NB4 (cell line): ENCODE measurements at regions not wholly inside any gene's neighbourhood (a gene's known extent, or its start where the extent isn't known, plus 50 kb on each side); places are given as distances from the start of the nearest gene placed in this dataset.
"Not testable (repeated sequence)": the region's sequence is repeated elsewhere in the genome, so short reads cannot be mapped to it uniquely, and the experiment has no call there.

Experiments used
- DNase-seq: peaks from one replicate; pipeline ENCODE4 v3.0.0; 2010; ENCODE audit warnings: low read depth
- H3K4me3 ChIP-seq: one replicate; pipeline ENCODE4 v1.5.1; 2011; ENCODE audit warnings: mild to moderate bottlenecking, low read depth, low read length, moderate library complexity
- CTCF ChIP-seq: IDR thresholded peaks from one replicate; pipeline ENCODE4 v1.5.1; 2012; ENCODE audit warnings: low read depth, low read length
- MAX ChIP-seq: IDR thresholded peaks from 2 replicates; pipeline ENCODE4 v1.6.1; 2011; ENCODE audit warnings: low read depth, low read length
- MYC ChIP-seq: IDR thresholded peaks from 2 replicates; pipeline ENCODE4 v1.6.1; 2011; ENCODE audit warnings: low read depth, low read length
- POLR2A ChIP-seq: IDR thresholded peaks from 2 replicates; pipeline ENCODE4 v1.6.1; 2011; ENCODE audit warnings: mild to moderate bottlenecking; ENCODE audit not compliant: insufficient read length; ENCODE audit errors: extremely low read depth

- DNase-seq, result no peak
- no peak overlapping the region for H3K4me3 ChIP-seq
- no peak for TF ChIP-seq MAX
- no peak for TF ChIP-seq MYC
- TF ChIP-seq CTCF, result no peak
- TF ChIP-seq POLR2A, result no peak
Observed at GRCh38 chr20:58577139-58577806, 62.1 kb upstream of the APCDD1L start.

GRCh38 chr20:58576603-58576970 lies 61.4 kb upstream of the APCDD1L start:
- no peak for DNase-seq
- H3K4me3 ChIP-seq, result no peak overlapping the region
- no peak for TF ChIP-seq CTCF
- no peak for TF ChIP-seq POLR2A
- TF ChIP-seq MAX, result no peak
- TF ChIP-seq MYC, result no peak

GRCh38 chr20:58575776-58576602 lies 60.8 kb upstream of the APCDD1L start:
- TF ChIP-seq MYC (no peak), CTCF (no peak), POLR2A (no peak), MAX (no peak)
- H3K4me3 ChIP-seq, result no peak overlapping the region
- DNase-seq, result no peak

GRCh38 chr20:58574469-58574868 lies 59.3 kb upstream of the APCDD1L start:
- no peak overlapping the region for H3K4me3 ChIP-seq
- TF ChIP-seq MAX (no peak), POLR2A (no peak), CTCF (no peak), MYC (no peak)
- DNase-seq, result no peak

- TF ChIP-seq POLR2A, result no peak
- no peak for TF ChIP-seq MYC
- no peak for TF ChIP-seq MAX
- DNase-seq, result no peak
Observed at GRCh38 chr20:58573986-58574385, 58.8 kb upstream of the APCDD1L start.

GRCh38 chr20:58573257-58573656 lies 58.1 kb upstream of the APCDD1L start:
- no peak for TF ChIP-seq CTCF
- no peak for TF ChIP-seq MYC
- TF ChIP-seq POLR2A, result no peak
- TF ChIP-seq MAX, result no peak
- no peak for DNase-seq
- no peak overlapping the region for H3K4me3 ChIP-seq

More at GRCh38 chr20:58573986-58574385, 58.8 kb upstream of the APCDD1L start:
- no peak overlapping the region for H3K4me3 ChIP-seq

- H3K4me3 ChIP-seq, DNase-seq: not testable (repeated sequence)
Observed at GRCh38 chr20:58572428-58572763, 57.2 kb upstream of the APCDD1L start.
